B cell (primary cell): ENCODE measurements at regions not wholly inside any gene's neighbourhood (a gene's known extent, or its start where the extent isn't known, plus 50 kb on each side); places are given as distances from the start of the nearest gene placed in this dataset.

Experiments used
- EZH2 ChIP-seq: IDR thresholded peaks from 2 replicates; pipeline ENCODE4 v1.6.1; 2012; ENCODE audit warnings: borderline replicate concordance, low read depth, mild to moderate bottlenecking, moderate library complexity, low read length; ENCODE audit not compliant: insufficient read depth, poor library complexity, severe bottlenecking
- TF ChIP-seq, protein P1 (sequence below): fragments of 200-600 bp; IDR thresholded peaks from one replicate; pipeline ENCODE4 v1.8.0; 2022; ENCODE audit warnings: antibody characterized with exemption, mild to moderate bottlenecking

DNA sequence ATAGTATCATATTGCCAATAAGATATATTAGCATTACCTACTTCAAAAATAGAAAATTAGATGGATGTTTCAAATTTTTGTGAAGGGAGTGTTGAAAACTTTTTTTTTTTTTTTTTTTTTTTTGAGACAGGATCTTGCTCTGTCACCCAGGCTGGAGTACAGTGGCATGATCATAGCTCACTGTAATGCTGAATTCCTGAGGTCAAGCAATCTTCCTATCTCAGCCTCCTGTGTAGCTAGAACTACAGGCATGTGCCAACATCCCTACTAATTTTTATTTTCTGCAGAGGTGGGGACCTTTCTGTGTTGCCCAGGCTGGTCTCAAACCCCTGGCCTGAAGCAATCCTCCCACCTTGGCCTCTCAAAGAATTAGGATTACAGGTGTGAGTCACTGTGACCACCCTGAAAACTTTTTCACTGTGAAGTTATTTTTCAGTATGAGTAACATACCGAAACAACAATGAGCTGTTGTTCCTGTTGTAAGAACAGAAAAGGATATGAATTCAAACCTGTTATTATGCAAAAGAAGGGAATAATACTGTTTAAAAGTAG is 266.9 kb downstream of the NEBL start:
- no peak for TF ChIP-seq EZH2
- TF ChIP-seq, protein P1, sequence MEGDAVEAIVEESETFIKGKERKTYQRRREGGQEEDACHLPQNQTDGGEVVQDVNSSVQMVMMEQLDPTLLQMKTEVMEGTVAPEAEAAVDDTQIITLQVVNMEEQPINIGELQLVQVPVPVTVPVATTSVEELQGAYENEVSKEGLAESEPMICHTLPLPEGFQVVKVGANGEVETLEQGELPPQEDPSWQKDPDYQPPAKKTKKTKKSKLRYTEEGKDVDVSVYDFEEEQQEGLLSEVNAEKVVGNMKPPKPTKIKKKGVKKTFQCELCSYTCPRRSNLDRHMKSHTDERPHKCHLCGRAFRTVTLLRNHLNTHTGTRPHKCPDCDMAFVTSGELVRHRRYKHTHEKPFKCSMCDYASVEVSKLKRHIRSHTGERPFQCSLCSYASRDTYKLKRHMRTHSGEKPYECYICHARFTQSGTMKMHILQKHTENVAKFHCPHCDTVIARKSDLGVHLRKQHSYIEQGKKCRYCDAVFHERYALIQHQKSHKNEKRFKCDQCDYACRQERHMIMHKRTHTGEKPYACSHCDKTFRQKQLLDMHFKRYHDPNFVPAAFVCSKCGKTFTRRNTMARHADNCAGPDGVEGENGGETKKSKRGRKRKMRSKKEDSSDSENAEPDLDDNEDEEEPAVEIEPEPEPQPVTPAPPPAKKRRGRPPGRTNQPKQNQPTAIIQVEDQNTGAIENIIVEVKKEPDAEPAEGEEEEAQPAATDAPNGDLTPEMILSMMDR, result no peak
